GM18909 (cell line): ENCODE measurements at regions not wholly inside any gene's neighbourhood (a gene's known extent, or its start where the extent isn't known, plus 50 kb on each side); places are given as distances from the start of the nearest gene placed in this dataset.
A peak's percentile ranks its signal among the peaks of the same experiment; 100 is the strongest.
"Not testable (repeated sequence)": the region's sequence is repeated elsewhere in the genome, so short reads cannot be mapped to it uniquely, and the experiment has no call there.

Experiments used
- ATAC-seq: cut with Tn5 transposase; IDR thresholded peaks from one replicate; pipeline ENCODE4 v1.9.1; 2021; ENCODE audit warnings: mild to moderate bottlenecking; ENCODE audit not compliant: unreplicated experiment, poor library complexity

GRCh38 chr3:177354466-177354865 is 157.2 kb upstream of the TBL1XR1 start:
- no peak for ATAC-seq

GRCh38 chr3:177356113-177356512 is 158.8 kb upstream of the TBL1XR1 start:
- ATAC-seq = no peak

GRCh38 chr3:177356952-177357351 is 159.7 kb upstream of the TBL1XR1 start:
- no peak for ATAC-seq

- no peak for ATAC-seq
These were observed 160.2 kb upstream of the TBL1XR1 start for GRCh38 chr3:177357352-177358090.

GRCh38 chr3:177358091-177358976 is 161.1 kb upstream of the TBL1XR1 start:
- ATAC-seq = peak; percentile 57

- ATAC-seq = peak; percentile 15
These were observed 161.8 kb upstream of the TBL1XR1 start for GRCh38 chr3:177358977-177359592.

- ATAC-seq = peak; percentile 70
These were observed 162.5 kb upstream of the TBL1XR1 start for GRCh38 chr3:177359593-177360357.

- ATAC-seq = no peak
These were observed 164.0 kb upstream of the TBL1XR1 start for GRCh38 chr3:177361081-177361938.

GRCh38 chr3:177362626-177363025 is 165.3 kb upstream of the TBL1XR1 start:
- ATAC-seq = no peak

- no peak for ATAC-seq
These were observed 167.0 kb upstream of the TBL1XR1 start for GRCh38 chr3:177364236-177364635.

- not testable (repeated sequence) for ATAC-seq
These were observed 168.0 kb upstream of the TBL1XR1 start for GRCh38 chr3:177365294-177365693.

- ATAC-seq = no peak
These were observed 170.5 kb upstream of the TBL1XR1 start for GRCh38 chr3:177367788-177368187.

GRCh38 chr3:177370246-177370822 is 173.1 kb upstream of the TBL1XR1 start:
- ATAC-seq = no peak

GRCh38 chr3:177371146-177371545 is 173.9 kb upstream of the TBL1XR1 start:
- no peak for ATAC-seq

GRCh38 chr3:177371888-177372287 is 174.6 kb upstream of the TBL1XR1 start:
- ATAC-seq = no peak

GRCh38 chr3:177374323-177374722 is 177.0 kb upstream of the TBL1XR1 start:
- ATAC-seq = no peak

GRCh38 chr3:177375316-177375715 is 178.0 kb upstream of the TBL1XR1 start:
- no peak for ATAC-seq

- ATAC-seq = no peak
These were observed 179.9 kb upstream of the TBL1XR1 start for GRCh38 chr3:177377166-177377565.

GRCh38 chr3:177378168-177378567 is 180.9 kb upstream of the TBL1XR1 start:
- peak; percentile 82 for ATAC-seq
